ENCODE measurements at regions not wholly inside any gene's neighbourhood (a gene's known extent, or its start where the extent isn't known, plus 50 kb on each side); places are given as distances from the start of the nearest gene placed in this dataset.

DNA sequence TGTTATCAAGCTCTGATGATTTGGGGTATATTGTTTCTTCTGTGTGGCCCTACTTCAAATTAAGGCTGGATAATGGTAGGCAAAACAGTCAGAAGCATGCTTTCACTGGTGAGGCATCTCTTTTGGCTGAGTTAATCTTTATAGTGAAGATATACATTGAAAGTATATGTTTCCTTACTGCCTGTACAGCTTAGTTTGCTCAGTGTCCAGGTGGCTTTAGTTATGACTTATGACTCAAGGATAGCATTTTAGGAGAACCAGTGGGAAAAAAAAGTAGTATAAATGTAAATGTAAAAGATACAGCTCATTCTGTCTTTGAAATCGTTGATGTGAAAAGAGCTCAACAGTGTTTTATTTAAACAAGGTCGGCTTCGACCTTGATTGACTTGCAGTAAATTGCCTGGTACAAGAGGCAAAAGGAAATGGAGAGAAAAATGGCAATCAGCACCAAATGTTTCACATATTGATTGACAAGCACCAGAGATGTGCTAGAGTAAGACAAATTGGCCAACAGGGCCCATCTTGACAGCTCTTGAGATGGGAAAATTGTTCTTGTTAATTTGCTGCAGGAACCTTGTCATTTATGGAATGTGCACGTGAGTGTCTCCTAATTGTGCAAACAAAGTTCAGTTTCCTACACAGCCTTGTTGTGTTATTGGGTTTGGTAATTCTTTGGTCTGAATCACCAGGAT is 447.4 kb upstream of the WWC1 start:
- TF ChIP-seq POLR2A (IDR thresholded peaks at IDR 0.05), result no peak
- no peak for TF ChIP-seq CTCF (IDR thresholded peaks at IDR 0.05)
